NCI-H526 treated with DMSO at 0.1 percent for 48 hours (cell line): ENCODE measurements at regions not wholly inside any gene's neighbourhood (a gene's known extent, or its start where the extent isn't known, plus 50 kb on each side); places are given as distances from the start of the nearest gene placed in this dataset.

Source experiments
- DNase-seq: peaks from one replicate; lab custom pipeline; 2025; lab: John Stamatoyannopoulos, UW

- DNase-seq, result no peak
Observed at GRCh38 chr1:221162352-221162751, 283.1 kb downstream of the HLX start.

GRCh38 chr1:221162939-221163338, 283.7 kb downstream of the HLX start:
- DNase-seq, result no peak

- no peak for DNase-seq
Observed at GRCh38 chr1:221164029-221164428, 284.8 kb downstream of the HLX start.

GRCh38 chr1:221164951-221165838, 286.0 kb downstream of the HLX start:
- no peak for DNase-seq

GRCh38 chr1:221165839-221166500, 286.7 kb downstream of the HLX start:
- no peak for DNase-seq

- no peak for DNase-seq
Observed at GRCh38 chr1:221166559-221167318, 287.5 kb downstream of the HLX start.

GRCh38 chr1:221169447-221169889, 290.2 kb downstream of the HLX start:
- DNase-seq, result no peak

- no peak for DNase-seq
Observed at GRCh38 chr1:221170171-221170570, 290.9 kb downstream of the HLX start.

- no peak for DNase-seq
Observed at GRCh38 chr1:221171768-221172167, 292.5 kb downstream of the HLX start.

GRCh38 chr1:221172841-221173240, 293.6 kb downstream of the HLX start:
- DNase-seq, result no peak

- no peak for DNase-seq
Observed at GRCh38 chr1:221174330-221174993, 295.2 kb downstream of the HLX start.

- no peak for DNase-seq
Observed at GRCh38 chr1:221175249-221175648, 296.0 kb downstream of the HLX start.

GRCh38 chr1:221180704-221181368, 301.6 kb downstream of the HLX start:
- no peak for DNase-seq

- no peak for DNase-seq
Observed at GRCh38 chr1:221182791-221183533, 303.7 kb downstream of the HLX start.

GRCh38 chr1:221184131-221184794, 305.0 kb downstream of the HLX start:
- no peak for DNase-seq

- DNase-seq, result no peak
Observed at GRCh38 chr1:221187174-221187573, 307.9 kb downstream of the HLX start.

GRCh38 chr1:221188458-221188857, 309.2 kb downstream of the HLX start:
- DNase-seq, result no peak

- no peak for DNase-seq
Observed at GRCh38 chr1:221190249-221190648, 311.0 kb downstream of the HLX start.

GRCh38 chr1:221192055-221192454, 312.8 kb downstream of the HLX start:
- no peak for DNase-seq

- DNase-seq, result no peak
Observed at GRCh38 chr1:221200464-221200863, 321.2 kb downstream of the HLX start.
